ENCODE measurements at regions not wholly inside any gene's neighbourhood (a gene's known extent, or its start where the extent isn't known, plus 50 kb on each side); places are given as distances from the start of the nearest gene placed in this dataset.
"Not testable (repeated sequence)": the region's sequence is repeated elsewhere in the genome, so short reads cannot be mapped to it uniquely, and the experiment has no call there.

- DNase-seq (ENCODE audit: low read depth): no peak
Observed at GRCh38 chr6:144607998-144608735, 323.0 kb downstream of the UTRN start.

GRCh38 chr6:144612811-144613210 is 327.7 kb downstream of the UTRN start:
- no peak for DNase-seq (ENCODE audit: low read depth)

GRCh38 chr6:144613859-144614258 is 328.7 kb downstream of the UTRN start:
- peak; percentile 64 for DNase-seq (ENCODE audit: low read depth)

- DNase-seq (ENCODE audit: low read depth): no peak
Observed at GRCh38 chr6:144615870-144616269, 330.7 kb downstream of the UTRN start.

GRCh38 chr6:144617191-144617590 is 332.1 kb downstream of the UTRN start:
- DNase-seq (ENCODE audit: low read depth): no peak

GRCh38 chr6:144617708-144618107 is 332.6 kb downstream of the UTRN start:
- DNase-seq (ENCODE audit: low read depth): no peak

GRCh38 chr6:144619966-144620365 is 334.8 kb downstream of the UTRN start:
- DNase-seq (ENCODE audit: low read depth): no peak

- no peak for DNase-seq (ENCODE audit: low read depth)
Observed at GRCh38 chr6:144621332-144621731, 336.2 kb downstream of the UTRN start.

GRCh38 chr6:144624246-144624645 is 339.1 kb downstream of the UTRN start:
- no peak for DNase-seq (ENCODE audit: low read depth)

- no peak for DNase-seq (ENCODE audit: low read depth)
Observed at GRCh38 chr6:144624716-144625115, 339.6 kb downstream of the UTRN start.

- DNase-seq (ENCODE audit: low read depth): no peak
Observed at GRCh38 chr6:144630857-144631256, 345.7 kb downstream of the UTRN start.

- no peak for DNase-seq (ENCODE audit: low read depth)
Observed at GRCh38 chr6:144632266-144632665, 347.1 kb downstream of the UTRN start.

GRCh38 chr6:144633886-144634285 is 348.8 kb downstream of the UTRN start:
- DNase-seq (ENCODE audit: low read depth): no peak

- no peak for DNase-seq (ENCODE audit: low read depth)
Observed at GRCh38 chr6:144634371-144634770, 349.2 kb downstream of the UTRN start.

GRCh38 chr6:144635051-144635450 is 349.9 kb downstream of the UTRN start:
- DNase-seq (ENCODE audit: low read depth): no peak

- DNase-seq (ENCODE audit: low read depth): not testable (repeated sequence)
Observed at GRCh38 chr6:144636025-144636424, 350.9 kb downstream of the UTRN start.

GRCh38 chr6:144637541-144637940 is 352.4 kb downstream of the UTRN start:
- no peak for DNase-seq (ENCODE audit: low read depth)

- DNase-seq (ENCODE audit: low read depth): no peak
Observed at GRCh38 chr6:144639654-144640053, 354.5 kb downstream of the UTRN start.

GRCh38 chr6:144641286-144641685 is 356.2 kb downstream of the UTRN start:
- DNase-seq (ENCODE audit: low read depth): no peak

- DNase-seq (ENCODE audit: low read depth): no peak
Observed at GRCh38 chr6:144644776-144645175, 359.6 kb downstream of the UTRN start.

GRCh38 chr6:144646093-144647056 is 361.2 kb downstream of the UTRN start:
- no peak for DNase-seq (ENCODE audit: low read depth)

- DNase-seq (ENCODE audit: low read depth): no peak
Observed at GRCh38 chr6:144647406-144647964, 362.4 kb downstream of the UTRN start.

All from HT1080 (cell line).